Fibroblast of lung (primary cell): ENCODE measurements at regions not wholly inside any gene's neighbourhood (a gene's known extent, or its start where the extent isn't known, plus 50 kb on each side); places are given as distances from the start of the nearest gene placed in this dataset.

Source experiments
- EZH2 ChIP-seq: IDR thresholded peaks from 2 replicates; pipeline ENCODE4 v1.5.1; 2012; ENCODE audit warnings: low read length, control low read depth, mild to moderate bottlenecking; ENCODE audit errors: missing control alignments
- TF ChIP-seq, protein P1 (sequence below), 2 donors: IDR thresholded peaks in 1 of 2; conservative IDR thresholded peaks in 1 of 2; 1 replicate in 1 of 2; 2 replicates in 1 of 2; pipeline ENCODE4 v1.5.1; 2011 to 2012; ENCODE audit warnings: low read length in 2 of 2, control low read depth in 1 of 2, inconsistent platforms in 1 of 2, low read depth in 1 of 2, mild to moderate bottlenecking in 1 of 2

DNA sequence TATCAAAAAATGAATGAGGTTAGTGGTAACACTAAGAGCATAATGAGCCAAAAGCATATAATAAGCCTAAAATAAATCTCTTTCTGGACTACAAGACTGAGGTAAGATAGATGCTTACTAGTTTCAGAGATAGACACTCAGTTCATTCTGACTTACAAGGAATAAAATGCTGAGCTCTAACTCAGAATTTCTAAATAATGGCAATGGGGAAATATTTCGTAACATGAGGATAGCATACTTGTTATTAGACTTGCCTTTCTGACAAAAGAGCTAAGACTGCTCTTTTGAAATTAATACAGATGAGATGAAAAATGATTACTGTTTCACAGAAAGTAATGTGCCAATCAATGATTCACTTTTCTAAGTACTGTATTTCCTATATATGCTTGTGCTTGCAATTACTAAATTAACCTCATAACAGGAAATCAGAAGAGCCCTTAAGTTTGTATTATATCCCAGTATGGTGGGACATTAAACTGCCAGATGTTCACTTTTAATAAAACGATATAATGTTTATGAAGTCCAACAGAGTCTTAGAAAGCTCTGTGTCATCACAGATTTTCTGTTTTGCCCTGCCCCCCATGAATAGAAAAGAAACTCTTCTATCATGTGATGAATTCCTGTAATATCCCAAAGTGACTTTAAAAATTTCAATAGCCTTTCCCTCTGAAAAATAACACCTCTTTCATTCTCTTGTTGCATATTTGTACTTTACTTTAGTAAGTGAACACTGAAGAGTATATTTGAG is 2771.0 kb upstream of the PCDH20 start:
- TF ChIP-seq, protein P1, sequence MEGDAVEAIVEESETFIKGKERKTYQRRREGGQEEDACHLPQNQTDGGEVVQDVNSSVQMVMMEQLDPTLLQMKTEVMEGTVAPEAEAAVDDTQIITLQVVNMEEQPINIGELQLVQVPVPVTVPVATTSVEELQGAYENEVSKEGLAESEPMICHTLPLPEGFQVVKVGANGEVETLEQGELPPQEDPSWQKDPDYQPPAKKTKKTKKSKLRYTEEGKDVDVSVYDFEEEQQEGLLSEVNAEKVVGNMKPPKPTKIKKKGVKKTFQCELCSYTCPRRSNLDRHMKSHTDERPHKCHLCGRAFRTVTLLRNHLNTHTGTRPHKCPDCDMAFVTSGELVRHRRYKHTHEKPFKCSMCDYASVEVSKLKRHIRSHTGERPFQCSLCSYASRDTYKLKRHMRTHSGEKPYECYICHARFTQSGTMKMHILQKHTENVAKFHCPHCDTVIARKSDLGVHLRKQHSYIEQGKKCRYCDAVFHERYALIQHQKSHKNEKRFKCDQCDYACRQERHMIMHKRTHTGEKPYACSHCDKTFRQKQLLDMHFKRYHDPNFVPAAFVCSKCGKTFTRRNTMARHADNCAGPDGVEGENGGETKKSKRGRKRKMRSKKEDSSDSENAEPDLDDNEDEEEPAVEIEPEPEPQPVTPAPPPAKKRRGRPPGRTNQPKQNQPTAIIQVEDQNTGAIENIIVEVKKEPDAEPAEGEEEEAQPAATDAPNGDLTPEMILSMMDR (conservative IDR thresholded peaks at IDR 0.05 in 1 of 2, IDR thresholded peaks at IDR 0.05 in 1 of 2; ENCODE audit: low read depth in 1 of 2, low read length in 2 of 2) = no peak
- TF ChIP-seq EZH2 = no peak
